GM19468 (cell line): ENCODE measurements at regions not wholly inside any gene's neighbourhood (a gene's known extent, or its start where the extent isn't known, plus 50 kb on each side); places are given as distances from the start of the nearest gene placed in this dataset.

Experiments
- ATAC-seq: cut with Tn5 transposase; IDR thresholded peaks from one replicate; pipeline ENCODE4 v1.9.1; 2021; ENCODE audit warnings: mild to moderate bottlenecking, moderate library complexity, moderate number of reproducible peaks; ENCODE audit not compliant: unreplicated experiment; ENCODE audit errors: extremely low read depth

DNA sequence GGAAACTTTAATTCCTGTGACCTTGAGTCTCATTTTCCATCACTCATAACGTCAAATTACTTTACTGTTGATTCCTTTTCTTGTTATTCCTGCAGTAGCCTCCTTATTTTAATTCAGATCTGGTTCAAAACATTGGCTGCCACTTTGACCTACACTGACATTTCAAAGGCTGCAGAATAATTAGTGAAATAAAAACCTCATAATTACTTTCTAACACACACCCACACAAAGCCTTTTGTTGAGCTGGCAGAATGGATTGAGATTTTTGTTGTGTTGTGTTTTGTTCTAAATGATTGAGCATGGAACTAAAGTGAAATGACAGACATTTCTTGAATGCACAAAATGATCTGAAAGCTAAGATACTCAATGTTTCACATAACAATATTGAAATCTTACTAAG is 507.5 kb upstream of the STXBP6 start:
- no peak for ATAC-seq

DNA sequence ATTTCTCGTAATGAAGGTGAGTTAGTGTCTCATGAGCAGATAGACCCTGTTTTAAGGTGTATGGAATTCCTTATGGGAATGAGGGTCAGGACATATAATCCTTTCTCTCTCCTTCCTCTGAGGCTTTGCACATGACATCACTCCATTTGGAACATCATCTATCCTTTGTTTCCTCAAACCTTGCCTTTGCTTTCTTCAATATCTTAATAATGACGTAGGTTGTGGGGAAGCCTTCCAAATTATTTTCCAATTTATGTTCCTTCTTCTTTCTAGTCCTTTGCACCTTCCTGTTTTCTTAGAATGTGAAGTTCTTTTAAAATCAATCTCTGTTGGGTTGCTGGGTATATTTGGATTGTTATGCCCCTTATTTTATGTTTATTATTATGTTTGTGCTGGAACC is 502.9 kb upstream of the STXBP6 start:
- no peak for ATAC-seq

DNA sequence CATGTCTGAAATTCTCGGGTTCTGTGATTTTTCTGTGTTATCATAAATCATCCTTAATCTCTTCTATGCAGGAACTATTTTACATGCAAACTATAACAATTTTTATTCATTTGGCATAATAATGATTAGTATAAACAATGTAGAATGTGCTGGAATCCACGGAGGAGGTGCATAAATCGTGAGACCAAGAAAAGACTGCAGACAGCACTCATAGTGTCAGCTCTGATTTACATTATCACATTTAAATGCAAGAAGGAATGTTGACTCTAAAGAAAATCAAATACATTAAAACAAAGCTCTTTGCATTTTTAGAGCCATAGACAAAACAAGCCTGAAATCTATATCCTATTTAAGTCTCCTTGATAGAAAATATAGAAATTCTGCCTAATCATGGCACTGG is 501.7 kb upstream of the STXBP6 start:
- no peak for ATAC-seq

DNA sequence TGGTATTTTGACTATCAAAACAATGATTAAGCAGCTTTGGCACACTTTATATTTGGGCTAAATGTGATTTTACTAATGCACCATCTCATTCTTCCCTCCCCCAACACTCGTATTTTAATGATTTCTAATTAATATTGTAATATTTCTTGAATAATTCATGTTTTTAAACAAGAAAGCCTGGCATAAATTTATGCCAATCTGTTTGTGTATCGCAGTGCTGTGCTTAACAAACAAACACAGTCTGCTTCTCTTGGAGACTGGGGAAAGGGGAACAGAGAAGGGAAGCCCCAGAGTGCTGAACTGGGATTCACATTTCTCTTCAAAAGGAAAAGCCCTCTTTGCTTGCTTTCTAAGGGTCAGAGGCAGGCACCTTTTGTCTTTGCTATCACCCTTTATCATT is 496.9 kb upstream of the STXBP6 start:
- ATAC-seq, result no peak

DNA sequence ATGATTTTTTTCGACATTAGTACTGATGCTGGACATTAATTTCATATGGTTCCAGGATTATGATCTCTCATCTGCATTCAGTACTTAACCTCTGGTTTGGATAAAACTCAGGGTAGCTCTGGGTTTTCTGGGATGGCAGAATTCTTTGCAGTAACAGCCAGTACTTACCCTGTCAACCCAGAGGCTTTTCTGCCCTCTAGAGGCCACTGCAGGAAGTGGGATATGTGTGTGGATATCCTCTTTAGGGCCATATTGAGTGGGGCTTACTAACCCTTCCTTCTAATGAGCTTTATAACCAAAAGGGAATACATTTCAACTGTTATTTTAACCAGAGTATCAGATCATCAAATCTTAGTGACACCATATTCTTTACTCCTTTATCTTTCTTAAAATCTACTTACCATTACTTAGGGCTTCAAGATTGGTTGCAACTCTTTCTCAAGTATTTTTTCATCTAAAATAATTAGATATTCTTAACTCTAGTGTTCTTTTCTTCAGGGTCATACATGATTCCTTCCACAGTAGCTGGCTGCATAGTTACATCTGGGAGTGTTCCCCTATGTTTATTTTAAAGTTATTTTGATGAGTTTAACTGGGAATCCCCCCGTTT is 488.0 kb upstream of the STXBP6 start:
- ATAC-seq, result no peak

DNA sequence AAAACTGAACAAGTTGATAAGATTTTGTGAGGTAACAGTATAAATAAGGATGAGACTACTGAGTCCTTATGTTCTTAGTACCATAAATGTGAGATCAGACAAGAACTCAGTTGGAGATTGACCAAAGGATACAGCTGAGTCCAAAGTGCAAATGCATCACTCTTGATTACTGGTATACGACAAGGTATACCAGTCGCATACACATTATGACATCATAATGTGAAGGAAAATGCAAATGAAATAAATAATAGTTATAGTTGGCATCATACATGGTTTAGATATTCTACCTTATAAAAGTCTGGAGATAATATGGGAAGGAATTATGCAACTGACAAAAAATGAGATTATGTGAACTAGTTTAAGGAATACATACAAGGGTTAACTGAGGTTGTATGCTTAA is 476.3 kb upstream of the STXBP6 start:
- no peak for ATAC-seq

DNA sequence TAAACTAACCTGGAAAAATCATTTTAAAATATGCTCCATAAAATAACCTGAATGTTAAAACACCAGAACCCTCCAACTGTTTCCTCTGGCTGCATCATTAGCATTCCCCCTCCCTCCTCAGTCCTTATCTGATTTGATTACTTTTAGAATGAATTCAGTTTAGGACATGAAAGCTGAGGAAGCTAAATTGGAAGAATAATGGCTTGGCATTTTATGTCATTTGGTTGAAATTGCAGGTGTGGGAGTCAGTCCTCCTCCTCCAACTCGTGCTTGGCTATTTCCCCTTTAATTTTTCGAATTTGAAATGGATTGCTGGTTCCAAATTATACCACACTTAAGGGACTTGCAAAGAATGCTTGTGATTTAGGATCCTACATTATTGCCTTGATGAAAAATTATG is 473.0 kb upstream of the STXBP6 start:
- ATAC-seq, result no peak

DNA sequence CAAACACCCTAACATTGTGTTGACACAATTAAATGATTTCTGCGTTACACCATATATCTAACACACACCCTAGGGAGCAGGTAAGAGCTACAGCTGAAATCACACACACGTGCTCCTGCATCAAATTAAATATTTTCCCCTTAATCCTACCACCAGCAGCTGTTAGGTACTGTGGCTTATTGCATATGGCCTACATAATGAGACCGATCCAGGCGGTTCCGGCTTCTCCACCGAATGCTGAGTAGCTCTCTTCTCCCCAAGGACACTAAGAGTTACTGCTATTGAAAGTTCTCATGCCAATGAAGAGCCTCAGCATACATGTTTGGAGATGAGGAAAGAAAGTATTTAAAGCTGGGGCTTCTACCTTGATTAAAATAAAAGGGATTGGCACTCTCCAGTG is 472.2 kb upstream of the STXBP6 start:
- no peak for ATAC-seq

DNA sequence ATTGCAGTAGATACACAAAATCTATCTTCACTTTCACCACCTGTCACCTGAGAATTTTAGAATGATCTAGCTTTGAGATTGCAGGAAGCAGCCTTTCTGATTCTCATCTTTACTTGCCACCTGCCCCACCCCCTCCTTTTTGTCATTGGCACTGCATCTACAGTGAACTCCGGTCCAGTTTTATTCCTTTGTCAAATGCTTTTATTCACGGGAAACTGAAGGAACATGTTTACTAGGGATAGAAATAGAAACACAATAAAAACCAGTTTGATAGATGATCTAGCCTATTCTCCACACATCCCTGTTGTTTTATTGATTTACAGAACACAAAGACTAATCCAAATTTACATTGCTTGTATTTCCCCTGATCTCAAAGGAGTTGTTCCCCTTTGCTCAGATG is 471.7 kb upstream of the STXBP6 start:
- no peak for ATAC-seq

DNA sequence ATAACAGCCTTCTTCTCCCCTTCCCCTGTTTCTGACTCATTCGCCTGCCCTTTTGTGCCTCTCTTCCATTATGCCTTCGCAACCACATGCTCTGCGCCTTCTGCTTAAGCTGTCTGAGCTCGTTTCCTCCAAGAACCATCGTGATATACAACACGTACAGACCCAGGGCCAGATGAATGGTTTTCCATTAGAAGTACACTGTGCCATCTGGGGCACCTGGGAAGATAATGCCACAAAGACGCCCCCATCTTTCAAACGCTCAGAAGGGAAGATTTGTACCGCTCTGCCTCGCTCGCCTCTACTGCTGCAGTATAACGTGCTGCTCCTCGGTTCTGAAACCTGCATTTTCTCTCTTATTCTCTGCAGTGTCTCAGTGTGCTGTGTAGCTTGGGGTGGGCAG is 470.9 kb upstream of the STXBP6 start:
- no peak for ATAC-seq

DNA sequence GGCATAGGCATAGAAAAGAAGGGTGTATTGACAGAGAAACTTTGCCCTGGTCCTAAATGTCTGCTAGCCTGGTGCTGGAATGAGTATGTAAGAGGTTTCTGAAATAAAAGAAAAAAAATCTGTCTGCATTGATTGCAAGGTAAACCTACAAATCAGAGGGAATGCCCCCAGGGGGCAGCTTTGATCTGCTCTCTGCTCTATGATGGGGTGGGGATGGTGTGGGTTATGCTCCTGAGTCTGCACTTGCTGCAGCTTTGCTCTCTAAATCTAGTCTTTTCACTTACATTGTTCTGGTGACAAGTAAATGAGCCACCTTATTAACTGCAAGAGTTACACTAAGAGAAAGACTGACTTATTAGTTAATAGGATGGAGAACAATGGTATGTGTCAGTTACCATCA is 468.4 kb upstream of the STXBP6 start:
- no peak for ATAC-seq

DNA sequence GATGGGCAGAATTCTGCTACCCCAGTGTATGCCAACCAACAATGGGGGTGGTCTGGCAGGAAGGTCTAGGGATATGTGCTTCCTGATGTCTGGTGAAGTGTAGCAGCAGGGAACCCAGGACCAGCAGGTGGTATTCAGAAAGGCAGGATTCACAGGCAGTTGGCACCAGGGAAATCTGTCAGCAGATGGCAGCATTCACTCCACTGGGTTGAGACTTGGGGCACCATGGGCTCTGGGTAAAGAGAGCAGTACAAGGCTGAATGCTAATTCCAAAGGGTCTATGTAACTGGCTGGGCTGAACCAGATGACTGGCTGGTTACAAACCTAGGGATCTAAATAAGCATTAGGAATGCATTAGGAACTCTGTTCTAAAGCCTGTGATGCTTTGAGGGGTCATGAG is 466.9 kb upstream of the STXBP6 start:
- no peak for ATAC-seq

DNA sequence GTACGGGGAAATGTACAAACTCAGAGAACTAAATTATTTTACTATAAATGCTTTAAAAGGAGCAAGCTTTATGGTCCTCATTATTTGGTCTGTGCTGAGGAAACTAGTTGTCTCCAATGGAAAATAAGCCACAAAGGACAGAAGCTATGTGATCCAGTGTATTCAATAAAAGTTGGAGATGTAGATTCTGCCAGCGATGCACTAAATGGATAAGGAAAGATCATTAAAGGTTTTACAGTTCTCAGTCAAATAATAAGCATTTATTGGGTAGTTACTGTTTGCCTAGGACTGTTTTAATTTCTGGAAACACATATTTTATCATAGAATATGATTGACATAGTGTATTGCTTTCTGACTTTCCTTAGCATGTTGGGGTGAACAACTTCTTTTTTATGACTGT is 458.9 kb upstream of the STXBP6 start:
- ATAC-seq, result no peak

DNA sequence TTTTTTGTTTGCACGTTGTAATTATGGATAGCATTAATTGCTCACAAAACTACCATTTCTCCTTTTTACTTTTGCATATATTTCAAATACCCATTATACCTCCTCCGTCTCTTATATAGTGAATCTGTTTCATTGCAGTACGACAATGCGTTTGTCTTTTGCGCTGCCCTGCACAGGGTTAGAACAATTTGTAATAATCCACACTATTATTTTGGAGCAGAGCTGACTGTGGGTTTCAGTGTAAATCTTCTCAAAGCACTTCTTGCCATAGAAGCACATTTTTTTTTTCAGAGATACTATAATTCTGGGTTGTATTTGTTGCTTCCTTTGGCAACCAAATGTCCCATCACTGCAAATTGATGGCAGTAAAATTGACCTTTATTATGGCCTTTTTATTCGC is 451.8 kb upstream of the STXBP6 start:
- no peak for ATAC-seq

DNA sequence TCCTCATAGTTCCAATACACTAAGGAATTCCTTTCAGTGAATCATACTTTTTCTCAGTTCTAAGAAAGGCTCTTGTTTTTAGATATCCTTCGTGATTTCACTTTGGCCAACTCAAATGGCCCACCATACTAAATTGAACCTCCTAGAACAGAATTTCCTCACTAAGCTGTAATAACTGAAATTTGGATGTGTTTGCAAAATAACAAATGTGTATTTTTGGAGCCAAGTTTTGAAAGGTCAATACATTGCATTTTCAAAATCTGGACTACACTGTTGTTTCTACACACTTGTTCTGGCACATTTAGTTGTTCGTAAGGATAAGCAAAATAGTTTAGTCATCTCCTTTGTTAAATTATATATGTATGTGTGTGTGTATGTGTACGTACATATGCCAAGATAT is 439.0 kb upstream of the STXBP6 start:
- no peak for ATAC-seq

DNA sequence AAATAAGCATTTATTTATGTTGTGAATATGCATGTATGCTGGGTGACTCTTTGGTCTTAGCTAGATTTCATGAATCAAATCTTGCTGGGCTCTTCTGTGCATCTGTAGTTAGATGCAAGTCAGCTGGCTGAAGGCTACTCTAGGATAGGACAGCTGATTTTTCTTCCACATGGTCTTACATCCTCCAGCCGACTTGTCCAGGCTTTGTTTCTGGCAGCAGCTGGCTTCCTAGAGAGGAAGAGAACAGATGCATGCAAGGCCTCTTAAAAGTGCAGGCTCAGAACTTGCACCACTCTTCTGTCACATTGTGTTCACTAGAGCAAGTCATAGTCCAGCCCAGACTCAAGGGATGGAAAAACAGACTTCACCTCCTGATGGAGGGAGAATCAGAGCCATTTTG is 435.4 kb upstream of the STXBP6 start:
- no peak for ATAC-seq

DNA sequence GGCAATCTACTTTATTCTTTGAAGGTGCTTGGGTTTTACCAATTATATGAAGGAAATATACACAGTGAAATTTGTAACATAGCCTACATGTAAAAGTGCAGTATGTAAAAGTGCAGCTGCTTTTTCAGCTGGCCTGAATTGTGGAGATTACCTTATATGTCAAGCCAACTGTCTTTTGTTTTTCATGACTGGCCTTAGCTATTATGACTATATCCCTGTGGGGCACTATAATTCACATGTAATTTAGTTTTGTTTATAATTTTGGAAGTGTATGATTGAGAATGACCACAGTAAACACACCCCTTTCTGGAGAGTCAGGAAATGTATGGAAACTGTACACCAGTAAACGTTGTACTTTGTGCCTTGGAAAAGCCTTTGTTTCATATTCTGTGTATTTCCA is 435.0 kb upstream of the STXBP6 start:
- no peak for ATAC-seq

DNA sequence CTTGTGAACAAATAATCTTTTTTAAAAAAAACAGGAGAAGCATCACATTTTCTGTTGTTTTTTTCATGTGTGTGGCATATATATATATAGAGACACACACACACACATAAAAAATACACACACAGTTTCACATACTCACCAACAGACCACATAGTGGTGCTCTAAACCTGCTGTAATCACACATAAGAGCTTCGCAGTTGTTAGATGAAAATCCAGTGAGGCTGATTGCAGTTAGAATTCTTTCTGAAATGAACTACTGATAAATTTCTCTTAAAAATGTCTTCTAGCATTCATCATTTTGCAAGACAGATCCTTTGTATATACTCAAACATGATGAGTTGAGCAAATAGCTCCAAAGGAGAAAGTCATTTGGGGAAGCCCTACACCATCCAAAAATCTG is 434.3 kb upstream of the STXBP6 start:
- no peak for ATAC-seq

DNA sequence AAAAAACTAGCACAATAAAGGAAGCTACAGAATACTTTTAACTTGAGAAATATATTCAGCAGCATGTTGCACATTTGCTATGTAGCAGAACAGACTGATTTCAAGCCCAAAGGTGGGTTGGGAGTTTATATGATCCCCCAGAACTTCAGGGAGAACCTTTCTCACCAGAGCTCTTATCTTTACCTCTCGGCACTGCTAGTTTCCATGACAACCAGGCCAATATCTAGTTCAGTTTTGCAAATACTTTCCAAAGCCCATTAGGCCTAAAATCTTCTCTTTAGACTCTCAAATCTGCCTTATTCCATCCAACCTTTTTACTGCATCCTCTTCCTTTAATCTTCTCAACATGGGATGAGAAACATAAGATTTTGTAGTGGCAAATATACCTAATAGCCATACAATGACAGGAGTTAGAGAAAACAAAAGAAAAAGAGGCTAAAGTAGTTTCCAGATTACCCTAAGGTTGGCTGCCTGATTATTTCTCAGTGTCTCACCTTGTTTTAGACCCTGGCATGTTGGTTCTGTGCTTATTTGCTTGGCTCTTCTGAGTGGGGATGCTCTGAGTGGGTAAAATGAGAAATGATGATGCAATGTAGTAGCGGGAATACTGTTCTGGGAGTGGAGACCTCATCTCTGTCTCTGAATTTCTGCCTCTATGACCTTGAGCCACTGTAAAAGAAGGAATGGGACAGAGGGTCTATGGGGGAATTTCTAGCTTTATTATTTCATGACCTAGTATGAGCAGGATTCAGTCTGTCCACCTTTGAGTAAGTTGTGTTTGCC is 427.6 kb upstream of the STXBP6 start:
- no peak for ATAC-seq

DNA sequence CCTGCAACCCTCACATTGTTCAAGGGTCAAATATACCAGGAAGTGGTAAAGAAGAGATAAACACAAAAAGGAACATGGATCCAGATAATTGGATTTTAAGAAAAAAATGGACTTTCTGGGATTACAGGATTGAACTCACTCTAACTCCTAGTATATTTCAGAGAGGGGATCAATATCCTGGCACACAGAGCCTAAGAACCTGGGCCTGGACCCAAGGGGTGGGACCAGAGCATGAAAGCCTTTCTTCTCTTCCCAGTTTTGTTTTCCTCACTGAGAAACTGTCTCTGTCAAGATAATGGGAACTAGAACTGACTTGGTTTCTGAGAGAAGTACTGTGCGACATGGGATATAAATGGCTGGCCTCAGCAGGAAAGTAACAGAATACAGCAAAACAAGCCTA is 422.8 kb upstream of the STXBP6 start:
- ATAC-seq, result no peak

DNA sequence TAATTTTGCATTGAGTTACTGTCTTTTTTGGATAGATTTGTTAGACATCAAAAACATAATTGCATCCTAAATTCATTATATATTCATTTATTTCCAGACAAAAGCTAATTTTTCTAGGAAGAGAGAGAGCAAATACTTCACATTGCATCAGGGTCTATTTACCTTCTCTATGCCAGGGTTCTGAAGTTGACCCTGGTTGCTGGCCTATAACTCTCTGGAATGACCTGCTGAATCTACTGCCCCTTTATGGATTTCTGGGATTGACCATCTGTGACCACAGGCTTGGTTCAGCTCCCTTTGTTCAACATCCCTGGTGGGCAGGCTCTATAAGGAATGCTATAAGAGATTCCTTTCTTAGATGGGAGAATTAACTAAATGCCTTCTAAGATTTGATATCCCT is 414.8 kb upstream of the STXBP6 start:
- ATAC-seq, result no peak

DNA sequence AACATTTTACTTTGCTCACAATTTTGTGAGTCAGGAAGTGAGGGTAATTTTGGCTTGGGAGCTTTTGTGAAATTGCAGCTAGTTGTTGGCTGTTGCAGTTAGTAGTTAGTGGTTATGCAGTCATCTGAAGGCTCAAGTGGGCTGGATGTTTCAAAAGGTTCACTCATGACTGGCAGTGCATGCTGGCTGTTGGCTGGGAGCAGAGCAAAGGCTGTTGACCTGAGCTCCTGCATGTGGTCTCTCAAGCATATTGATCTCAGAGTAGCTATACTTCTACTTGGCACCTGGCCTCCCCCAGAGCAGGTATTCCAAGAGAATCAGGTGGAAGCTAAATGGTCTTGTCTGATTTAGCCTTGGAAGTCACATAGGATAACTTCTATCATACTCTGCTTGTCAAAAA is 414.1 kb upstream of the STXBP6 start:
- no peak for ATAC-seq
